MM.1S (cell line): ENCODE measurements at regions not wholly inside any gene's neighbourhood (a gene's known extent, or its start where the extent isn't known, plus 50 kb on each side); places are given as distances from the start of the nearest gene placed in this dataset.

ENCODE experiments used
- DNase-seq: peaks from one replicate; pipeline ENCODE4 v3.0.0-alpha.2; 2015
- H2AFZ ChIP-seq: fragments of 300-600 bp; sonication (generic); 2 replicates; pipeline ENCODE4 v1.6.0; 2016; ENCODE audit warnings: antibody characterized with exemption, low read length
- H3F3A ChIP-seq: fragments of 300-600 bp; sonication (generic); 2 replicates; pipeline ENCODE4 v1.6.1; 2016; ENCODE audit warnings: mild to moderate bottlenecking, antibody characterized with exemption, low read length, moderate library complexity, mixed read lengths; ENCODE audit not compliant: insufficient read depth
- H3K27ac ChIP-seq: fragments of 300-600 bp; sonication (generic); 2 replicates; pipeline ENCODE4 v1.5.1; 2016; ENCODE audit warnings: mild to moderate bottlenecking, low read length
- H3K27me3 ChIP-seq: fragments of 300-600 bp; sonication (generic); replicated peaks from 2 replicates; pipeline ENCODE4 v1.6.0; 2016; ENCODE audit warnings: low read length; ENCODE audit not compliant: insufficient read depth
- H3K36me3 ChIP-seq: fragments of 300-600 bp; sonication (generic); replicated peaks from 2 replicates; pipeline ENCODE4 v1.6.1; 2016; ENCODE audit warnings: mild to moderate bottlenecking, low read length, mixed read lengths; ENCODE audit not compliant: insufficient read depth
- H3K4me1 ChIP-seq: fragments of 300-600 bp; sonication (generic); 2 replicates; pipeline ENCODE4 v1.6.1; 2016; ENCODE audit warnings: low read length, mixed read lengths
- H3K4me2 ChIP-seq: fragments of 300-600 bp; sonication (generic); 2 replicates; pipeline ENCODE4 v1.6.0; 2016; ENCODE audit warnings: low read depth, low read length
- H3K4me3 ChIP-seq: fragments of 300-600 bp; sonication (generic); 2 replicates; pipeline ENCODE4 v1.5.1; 2016; ENCODE audit warnings: low read length, mixed read lengths
- H3K79me2 ChIP-seq: fragments of 300-600 bp; sonication (generic); 2 replicates; pipeline ENCODE4 v1.6.1; 2016; ENCODE audit warnings: mixed run types, low read length, mixed read lengths
- H3K9ac ChIP-seq: fragments of 300-600 bp; sonication (generic); 2 replicates; pipeline ENCODE4 v1.6.1; 2016; ENCODE audit warnings: low read length, mixed read lengths
- H3K9me2 ChIP-seq: fragments of 300-600 bp; sonication (generic); replicated peaks from 2 replicates; pipeline ENCODE4 v1.6.1; 2016; ENCODE audit warnings: mild to moderate bottlenecking, low read length, mixed read lengths; ENCODE audit not compliant: insufficient read depth
- H3K9me3 ChIP-seq: fragments of 300-600 bp; sonication (generic); replicated peaks from 2 replicates; pipeline ENCODE4 v1.6.1; 2016; ENCODE audit warnings: mild to moderate bottlenecking, low read length, mixed read lengths; ENCODE audit not compliant: insufficient read depth
- H4K20me1 ChIP-seq: fragments of 300-600 bp; sonication (generic); 2 replicates; pipeline ENCODE4 v1.6.1; 2016; ENCODE audit warnings: mild to moderate bottlenecking, low read length, moderate library complexity, mixed read lengths; ENCODE audit not compliant: insufficient read depth
- CTCF ChIP-seq: fragments of 300-600 bp; sonication (generic); IDR thresholded peaks from 2 replicates; pipeline ENCODE4 v1.5.1; 2016; ENCODE audit warnings: antibody characterized with exemption, low read length, mixed read lengths
- EZH2 ChIP-seq: fragments of 300-600 bp; sonication (generic); optimal IDR thresholded peaks from 2 replicates; pipeline ENCODE3; 2017; ENCODE audit warnings: low read depth, mild to moderate bottlenecking, antibody characterized with exemption, low read length, mixed read lengths
- EZH2phosphoT487 ChIP-seq: fragments of 300-600 bp; sonication (generic); IDR thresholded peaks from 2 replicates; pipeline ENCODE4 v1.6.1; 2018; ENCODE audit warnings: antibody characterized with exemption, low read length

DNA sequence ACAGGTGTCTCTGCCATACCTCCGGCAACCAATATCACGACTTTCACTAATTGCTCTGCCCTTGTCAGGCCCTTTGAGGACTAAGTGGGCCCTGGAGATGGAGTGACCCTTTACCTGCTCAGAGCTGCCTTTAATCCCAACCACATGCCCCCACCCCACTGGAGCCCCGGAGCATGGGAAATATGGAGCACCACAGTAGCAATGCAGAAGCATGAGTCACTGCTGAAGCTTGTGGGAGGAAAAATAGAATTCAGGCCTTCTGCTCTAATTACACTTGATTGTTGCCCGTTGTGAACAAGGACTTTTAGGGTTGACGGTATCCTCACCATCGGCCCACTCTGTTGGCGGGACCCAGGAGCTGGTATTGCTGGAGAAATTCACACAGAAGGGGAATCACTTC is 52.5 kb upstream of the FRMD4A start:
- H3F3A ChIP-seq = peaks cover 13% of the 10 kb centered on the region; the same call in 1 of the 2 replicates
- H3K9me2 ChIP-seq = no peaks in the 10 kb centered on the region
- H3K79me2 ChIP-seq = no peaks in the 10 kb centered on the region
- no peak for DNase-seq
- H3K36me3 ChIP-seq = no peaks in the 10 kb centered on the region
- H3K9me3 ChIP-seq = no peaks in the 10 kb centered on the region
- TF ChIP-seq EZH2phosphoT487 = no peak
- no peak for TF ChIP-seq CTCF
- no peak for TF ChIP-seq EZH2
- H2AFZ ChIP-seq = no peak overlapping the region
- H3K9ac ChIP-seq = no peak overlapping the region
- H3K4me3 ChIP-seq = no peak overlapping the region
- no peaks in the 10 kb centered on the region for H3K27me3 ChIP-seq
- H3K4me1 ChIP-seq = peaks cover 46% of the 10 kb centered on the region
- H4K20me1 ChIP-seq = no peaks in the 10 kb centered on the region
- H3K4me2 ChIP-seq = no peak overlapping the region
- H3K27ac ChIP-seq = no peak overlapping the region

DNA sequence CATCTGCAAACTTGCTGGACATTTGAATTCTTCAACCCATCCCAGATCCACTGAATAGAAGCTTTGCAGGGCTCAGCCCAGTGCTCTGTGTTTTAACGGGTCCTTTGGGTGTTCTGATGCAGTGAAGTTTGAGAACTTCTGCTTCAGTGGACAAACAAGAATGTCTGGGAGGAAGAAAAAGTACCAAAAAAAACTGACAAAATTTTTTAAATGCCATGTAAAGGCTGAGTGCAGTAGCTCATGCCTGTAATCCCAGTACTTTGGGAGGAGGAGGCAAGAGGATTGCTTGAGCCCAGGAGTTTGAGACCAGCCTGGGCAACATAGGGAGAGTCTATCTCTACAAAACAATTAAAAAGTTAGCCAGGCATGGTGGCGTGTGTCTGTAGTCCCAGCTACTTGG is 51.8 kb upstream of the FRMD4A start:
- no peak for TF ChIP-seq CTCF
- TF ChIP-seq EZH2phosphoT487 = no peak
- TF ChIP-seq EZH2 = no peak
- H3F3A ChIP-seq = peaks cover 13% of the 10 kb centered on the region; the same call in 1 of the 2 replicates

DNA sequence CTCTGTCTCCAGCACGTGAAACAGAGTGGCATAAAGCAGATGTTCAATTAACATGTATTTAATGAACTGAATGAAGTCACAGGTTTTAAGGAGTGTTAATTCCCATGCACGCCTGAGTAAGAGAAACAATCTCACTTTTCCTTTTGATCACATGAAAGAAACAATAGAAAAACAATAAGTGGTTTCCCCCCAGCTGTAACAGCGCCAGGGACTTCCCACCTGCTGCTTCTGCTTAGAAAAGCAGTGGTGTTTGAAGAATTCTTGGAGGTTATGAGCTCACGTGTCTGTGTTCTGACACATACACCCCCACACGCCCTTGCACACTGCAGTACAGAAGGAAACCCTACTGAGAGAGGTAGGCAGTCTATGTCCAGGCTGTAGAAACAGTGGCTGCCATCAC is 51.3 kb upstream of the FRMD4A start:
- Histone ChIP-seq H3K27ac (peak overlapping the region; percentile 26; the same call in 1 of the 2 replicates), H3K36me3 (no peaks in the 10 kb centered on the region), H3K9me2 (no peaks in the 10 kb centered on the region), H3K9me3 (no peaks in the 10 kb centered on the region), H3K27me3 (no peaks in the 10 kb centered on the region), H3K9ac (no peak overlapping the region), H3K4me1 (peaks cover 46% of the 10 kb centered on the region), H2AFZ (no peak overlapping the region), H3K4me3 (no peak overlapping the region), H3F3A (peaks cover 13% of the 10 kb centered on the region; the same call in 1 of the 2 replicates), H3K4me2 (peak overlapping the region; percentile 51; the same call in 1 of the 2 replicates), H4K20me1 (no peaks in the 10 kb centered on the region), H3K79me2 (no peaks in the 10 kb centered on the region)
- peak; percentile 72 for DNase-seq
- no peak for TF ChIP-seq EZH2phosphoT487

More for the DNA sequence above, 51.8 kb upstream of the FRMD4A start:
- H3K36me3 ChIP-seq = no peaks in the 10 kb centered on the region
- peak overlapping the region; percentile 26; the same call in 1 of the 2 replicates for H3K27ac ChIP-seq
- DNase-seq = no peak
- no peak overlapping the region for H3K9ac ChIP-seq
- no peaks in the 10 kb centered on the region for H3K27me3 ChIP-seq
- H3K9me3 ChIP-seq = no peaks in the 10 kb centered on the region
- H3K4me3 ChIP-seq = no peak overlapping the region
- H3K79me2 ChIP-seq = no peaks in the 10 kb centered on the region
- no peaks in the 10 kb centered on the region for H4K20me1 ChIP-seq
- H2AFZ ChIP-seq = no peak overlapping the region
- peaks cover 46% of the 10 kb centered on the region for H3K4me1 ChIP-seq
- peak overlapping the region; percentile 51; the same call in 1 of the 2 replicates for H3K4me2 ChIP-seq
- H3K9me2 ChIP-seq = no peaks in the 10 kb centered on the region

DNA sequence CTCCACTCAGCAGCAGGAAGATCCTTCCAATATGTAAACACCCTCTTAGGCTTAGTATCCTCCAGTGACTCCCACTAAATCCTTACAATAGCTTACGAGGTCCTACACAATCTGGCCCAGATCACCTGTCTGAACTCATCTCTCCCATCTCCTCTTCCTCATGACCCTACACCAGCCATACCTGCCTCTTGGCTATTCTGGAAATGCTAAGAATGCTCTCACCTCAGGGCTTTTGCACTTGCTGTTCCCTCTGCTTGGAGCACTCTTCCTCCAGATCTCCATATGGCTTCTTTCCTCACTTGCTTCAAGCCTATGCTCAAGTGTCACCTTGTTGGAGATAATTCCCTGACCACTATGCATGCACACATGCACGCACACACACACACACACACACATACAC is 50.8 kb upstream of the FRMD4A start:
- Histone ChIP-seq H3K4me3 (no peak overlapping the region), H3K4me2 (peak overlapping the region; percentile 51; the same call in 1 of the 2 replicates), H4K20me1 (no peaks in the 10 kb centered on the region), H3F3A (peaks cover 13% of the 10 kb centered on the region; the same call in 1 of the 2 replicates), H3K9me3 (no peaks in the 10 kb centered on the region), H3K9me2 (no peaks in the 10 kb centered on the region), H2AFZ (no peak overlapping the region), H3K4me1 (peaks cover 43% of the 10 kb centered on the region), H3K36me3 (no peaks in the 10 kb centered on the region), H3K79me2 (no peaks in the 10 kb centered on the region), H3K9ac (no peak overlapping the region), H3K27ac (peak overlapping the region; percentile 26; the same call in 1 of the 2 replicates), H3K27me3 (no peaks in the 10 kb centered on the region)
- TF ChIP-seq EZH2 (no peak), EZH2phosphoT487 (no peak), CTCF (no peak)
- DNase-seq = no peak
